ENCODE measurements at regions not wholly inside any gene's neighbourhood (a gene's known extent, or its start where the extent isn't known, plus 50 kb on each side); places are given as distances from the start of the nearest gene placed in this dataset.

DNA sequence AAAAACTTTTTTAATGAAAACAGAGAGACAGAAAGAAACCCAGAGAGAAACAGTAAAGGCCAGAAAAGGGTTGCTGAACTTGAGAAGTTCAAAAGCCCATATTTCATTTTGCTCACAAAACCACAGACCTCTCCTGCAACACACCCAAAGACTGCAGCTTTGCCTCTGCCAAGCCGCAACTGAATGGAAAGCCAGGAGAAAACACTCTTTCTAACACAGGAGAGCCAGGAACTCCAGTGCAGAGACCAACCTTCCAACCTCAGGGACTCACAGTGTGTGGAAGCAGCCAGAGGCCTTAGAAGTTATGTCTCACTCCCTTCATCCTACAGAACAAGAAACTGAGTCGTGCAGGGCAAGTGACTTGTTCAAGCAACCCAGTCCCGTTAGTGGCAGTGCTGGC is 163.1 kb upstream of the HES1 start:
- no peaks in the 10 kb centered on the region for H3K9me3 ChIP-seq (replicated peaks in 1 of 3)
- WGBS, 4 donors, result 70 to 88% (median 82%) methylated on average over 2 to 3 of the region's 3 CpGs
- no peaks in the 10 kb centered on the region for H3K27me3 ChIP-seq
- H3K4me3 ChIP-seq, result no peak overlapping the region
- H3K27ac ChIP-seq, result no peak overlapping the region
- no peak for DNase-seq
- TF ChIP-seq POLR2A (IDR thresholded peaks at IDR 0.05), result no peak
- TF ChIP-seq, protein P1, sequence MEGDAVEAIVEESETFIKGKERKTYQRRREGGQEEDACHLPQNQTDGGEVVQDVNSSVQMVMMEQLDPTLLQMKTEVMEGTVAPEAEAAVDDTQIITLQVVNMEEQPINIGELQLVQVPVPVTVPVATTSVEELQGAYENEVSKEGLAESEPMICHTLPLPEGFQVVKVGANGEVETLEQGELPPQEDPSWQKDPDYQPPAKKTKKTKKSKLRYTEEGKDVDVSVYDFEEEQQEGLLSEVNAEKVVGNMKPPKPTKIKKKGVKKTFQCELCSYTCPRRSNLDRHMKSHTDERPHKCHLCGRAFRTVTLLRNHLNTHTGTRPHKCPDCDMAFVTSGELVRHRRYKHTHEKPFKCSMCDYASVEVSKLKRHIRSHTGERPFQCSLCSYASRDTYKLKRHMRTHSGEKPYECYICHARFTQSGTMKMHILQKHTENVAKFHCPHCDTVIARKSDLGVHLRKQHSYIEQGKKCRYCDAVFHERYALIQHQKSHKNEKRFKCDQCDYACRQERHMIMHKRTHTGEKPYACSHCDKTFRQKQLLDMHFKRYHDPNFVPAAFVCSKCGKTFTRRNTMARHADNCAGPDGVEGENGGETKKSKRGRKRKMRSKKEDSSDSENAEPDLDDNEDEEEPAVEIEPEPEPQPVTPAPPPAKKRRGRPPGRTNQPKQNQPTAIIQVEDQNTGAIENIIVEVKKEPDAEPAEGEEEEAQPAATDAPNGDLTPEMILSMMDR (IDR thresholded peaks at IDR 0.05), result no peak
- no peaks in the 10 kb centered on the region for H3K4me1 ChIP-seq (replicated peaks in 1 of 2)
- intact Hi-C loops (cut with DNase I), result no loop called here
- H3K36me3 ChIP-seq (replicated peaks in 1 of 2), result no peaks in the 10 kb centered on the region

DNA sequence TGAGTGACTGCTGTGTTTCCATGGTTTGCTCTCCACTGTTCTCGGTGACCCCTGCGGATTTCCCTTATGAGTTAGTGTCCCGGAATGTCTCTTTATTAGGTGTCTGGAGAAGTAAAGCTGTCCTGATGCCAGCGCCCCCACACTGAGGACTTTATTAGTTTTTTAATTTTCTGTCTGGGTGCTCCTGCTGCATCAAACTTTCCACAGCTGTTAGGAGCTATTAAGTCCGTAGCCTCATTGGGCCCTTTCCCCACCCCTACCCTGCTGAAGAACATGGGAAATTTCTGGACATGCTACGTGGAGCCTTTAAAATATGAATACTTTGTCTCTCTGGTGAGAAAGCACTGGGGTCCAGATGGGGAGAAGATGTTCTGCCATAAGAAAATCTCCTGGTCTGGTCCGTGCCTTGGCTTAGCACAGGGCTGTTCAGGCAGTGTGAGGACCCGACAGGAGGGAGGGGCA is 161.7 kb upstream of the HES1 start:
- Histone ChIP-seq H3K4me3 (no peak overlapping the region), H3K4me1 (replicated peaks in 1 of 2) (no peaks in the 10 kb centered on the region), H3K36me3 (replicated peaks in 1 of 2) (no peaks in the 10 kb centered on the region), H3K27me3 (no peaks in the 10 kb centered on the region), H3K27ac (no peak overlapping the region), H3K9me3 (replicated peaks in 1 of 3) (no peaks in the 10 kb centered on the region)
- intact Hi-C loops (cut with DNase I), result no loop called here
- no peak for DNase-seq
- TF ChIP-seq, protein P1 (IDR thresholded peaks at IDR 0.05), result no peak
- TF ChIP-seq POLR2A (IDR thresholded peaks at IDR 0.05), result no peak
- 82 to 88% (median 83%) methylated on average over 7 to 8 of the region's 8 CpGs for WGBS, 4 donors

DNA sequence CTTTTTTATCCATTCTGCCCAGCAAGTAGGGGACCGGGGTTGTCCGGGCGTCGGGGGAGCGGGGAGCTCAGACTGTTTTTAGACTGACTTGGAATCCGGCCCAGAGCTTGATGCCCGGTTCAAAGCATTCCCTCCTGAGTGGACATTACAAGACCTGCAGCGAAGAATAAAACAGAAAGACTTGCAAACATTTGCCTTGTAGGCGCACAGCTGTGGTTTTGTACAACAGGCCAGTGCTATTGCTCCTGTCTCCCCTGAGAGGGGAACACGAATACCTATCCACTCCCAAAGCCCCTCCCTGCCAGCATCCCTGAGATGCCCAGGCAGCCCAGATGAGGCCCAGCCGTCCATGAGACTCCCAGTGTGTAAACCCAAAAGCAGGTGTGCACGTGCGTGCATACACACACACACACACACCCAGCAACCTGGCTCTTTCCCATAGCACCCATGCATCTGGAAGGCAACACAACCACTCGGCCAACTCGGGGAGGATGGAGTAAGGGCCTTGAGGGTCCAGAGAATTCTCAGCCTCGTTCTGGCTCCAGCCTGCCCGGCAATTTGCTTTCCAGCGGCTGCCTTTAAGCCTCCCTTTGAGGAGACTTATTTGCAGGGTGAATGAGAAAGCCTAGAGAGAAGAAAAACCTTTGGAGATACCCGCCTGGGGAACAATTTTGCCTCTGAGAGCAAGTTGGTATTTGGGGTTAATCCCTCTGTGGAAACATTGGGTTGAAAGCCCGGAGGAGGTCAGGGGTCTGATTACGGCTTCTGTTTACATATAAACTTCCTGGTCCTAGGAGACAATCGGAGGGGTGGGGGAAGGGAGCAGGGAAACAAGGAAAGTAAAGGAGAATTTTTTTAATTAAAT is 161.0 kb upstream of the HES1 start:
- Histone ChIP-seq H3K4me1 (replicated peaks in 1 of 2) (no peaks in the 10 kb centered on the region), H3K27me3 (no peaks in the 10 kb centered on the region), H3K36me3 (replicated peaks in 1 of 2) (no peaks in the 10 kb centered on the region), H3K27ac (no peak overlapping the region), H3K4me3 (no peak overlapping the region), H3K9me3 (replicated peaks in 1 of 3) (no peaks in the 10 kb centered on the region)
- TF ChIP-seq, protein P1 (IDR thresholded peaks at IDR 0.05), result no peak
- TF ChIP-seq POLR2A (IDR thresholded peaks at IDR 0.05), result no peak
- DNase-seq, result no peak
- WGBS, 4 donors, result 77 to 82% (median 80%) methylated on average over 18 to 22 of the region's 22 CpGs
- intact Hi-C loops (cut with DNase I), result no loop called here

DNA sequence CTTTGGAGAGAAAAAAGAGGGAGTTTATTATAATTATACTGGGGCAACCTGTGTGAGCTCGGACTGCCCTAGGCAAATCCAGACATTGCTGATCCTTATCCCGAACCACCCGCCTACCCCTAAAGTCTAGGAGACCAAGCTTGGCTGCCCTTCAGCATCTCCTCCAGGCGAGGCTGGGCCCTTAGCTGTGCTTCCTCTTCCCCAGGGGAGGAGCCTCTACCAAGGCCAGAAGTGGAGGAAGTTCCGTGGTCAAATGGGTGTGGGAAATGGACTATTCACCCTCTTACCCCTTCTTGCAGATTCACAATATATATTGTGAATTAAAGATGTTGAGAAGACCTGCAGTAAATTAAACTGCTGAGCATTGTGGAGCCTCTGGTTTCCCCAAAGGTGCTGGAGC is 158.3 kb upstream of the HES1 start:
- no peaks in the 10 kb centered on the region for H3K27me3 ChIP-seq
- WGBS, 4 donors, result 76 to 92% (median 86%) methylated on average over 3 to 5 of the region's 5 CpGs
- DNase-seq, result no peak
- H3K9me3 ChIP-seq (replicated peaks in 1 of 3), result no peaks in the 10 kb centered on the region
- no peaks in the 10 kb centered on the region for H3K4me1 ChIP-seq (replicated peaks in 1 of 2)
- H3K36me3 ChIP-seq (replicated peaks in 1 of 2), result no peaks in the 10 kb centered on the region
- intact Hi-C loops (cut with DNase I), result no loop called here
- TF ChIP-seq POLR2A (IDR thresholded peaks at IDR 0.05), result no peak
- TF ChIP-seq, protein P1 (IDR thresholded peaks at IDR 0.05), result no peak
- H3K4me3 ChIP-seq, result no peak overlapping the region
- no peak overlapping the region for H3K27ac ChIP-seq

Measured in adrenal gland (tissue), 9 donors.